ENCODE measurements at regions not wholly inside any gene's neighbourhood (a gene's known extent, or its start where the extent isn't known, plus 50 kb on each side); places are given as distances from the start of the nearest gene placed in this dataset.
"Not testable (repeated sequence)": the region's sequence is repeated elsewhere in the genome, so short reads cannot be mapped to it uniquely, and the experiment has no call there.

- H3K4me1 ChIP-seq (replicated peaks in 1 of 4; ENCODE audit: control insufficient read depth in 3 of 4, insufficient read depth in 4 of 4, low read length in 3 of 4); H2BK20ac ChIP-seq (ENCODE audit: low read length); H2AK5ac ChIP-seq (ENCODE audit: low read depth, low read length); H4K91ac ChIP-seq (replicated peaks; ENCODE audit: insufficient read length, low read length); H2AFZ ChIP-seq (ENCODE audit: low read length); H3K4ac ChIP-seq (replicated peaks; ENCODE audit: insufficient read length, low read depth, low read length); H2BK12ac ChIP-seq (ENCODE audit: low read depth, low read length); DNase-seq (ENCODE audit: low read depth in 1 of 2, low spot score in 2 of 2); H3K79me1 ChIP-seq (ENCODE audit: low read depth, low read length); CTCF ChIA-PET (ENCODE audit: partially characterized antibody); H4K20me1 ChIP-seq (replicated peaks in 1 of 2; ENCODE audit: control insufficient read depth in 1 of 2, insufficient read depth in 2 of 2, low read length in 2 of 2); H3K27me3 ChIP-seq (replicated peaks in 1 of 4; ENCODE audit: control insufficient read depth in 3 of 4, extremely low read depth in 1 of 4, insufficient read depth in 3 of 4, low read length in 3 of 4); H3K4me2 ChIP-seq (ENCODE audit: insufficient read depth in 1 of 2, low read depth in 2 of 2, low read length in 2 of 2); H3K36me3 ChIP-seq (ENCODE audit: control insufficient read depth in 2 of 4, insufficient read depth in 4 of 4, low read length in 3 of 4); H2BK5ac ChIP-seq (ENCODE audit: low read depth, low read length); H3K79me2 ChIP-seq (ENCODE audit: control insufficient read depth in 1 of 2, insufficient read depth in 2 of 2, low read length in 2 of 2); FAIRE-seq; H2BK120ac ChIP-seq (replicated peaks; ENCODE audit: low read depth, low read length); POLR2A ChIA-PET (ENCODE audit: partially characterized antibody); H4K5ac ChIP-seq (ENCODE audit: insufficient read length, low read depth, low read length); H3K56ac ChIP-seq (replicated peaks; ENCODE audit: insufficient read length, low read depth, low read length); H3K27ac ChIP-seq (ENCODE audit: low read depth, low read length); H3K23ac ChIP-seq (ENCODE audit: insufficient read length); H3K18ac ChIP-seq (ENCODE audit: extremely low read depth, low read length); H2BK15ac ChIP-seq (ENCODE audit: low read length); H3K14ac ChIP-seq (ENCODE audit: insufficient read length); H3K9ac ChIP-seq (replicated peaks in 1 of 4; ENCODE audit: extremely low read depth in 1 of 4, low read depth in 3 of 4, low read length in 3 of 4); H3K4me3 ChIP-seq (ENCODE audit: extremely low read depth in 1 of 4, insufficient read depth in 2 of 4, low read depth in 3 of 4, low read length in 4 of 4); H4K8ac ChIP-seq (ENCODE audit: extremely low read depth, insufficient read depth, low read length); H3K23me2 ChIP-seq (ENCODE audit: low read depth, low read length): not testable (repeated sequence)
- WGBS, 2 experiments (ENCODE audit: extremely low coverage in 1 of 2, insufficient coverage in 1 of 2, insufficient read length in 1 of 2, insufficient replicate concordance in 2 of 2, low coverage in 1 of 2, low lambda C conversion rate in 2 of 2, missing lambda C conversion rate in 1 of 2) = 77% methylated on average over 17 of the region's 19 CpGs; no CpG with 5 or more reads in 1 of the 2 experiments
- peaks cover 0 to 12% of the 10 kb centered on the region in 2 experiments; a peak in 1 of 4 replicates for H3K9me3 ChIP-seq (ENCODE audit: insufficient read depth in 2 of 2, low read depth in 1 of 2, low read length in 1 of 2)
Observed at GRCh38 chr19:21614776-21615175, 109.4 kb downstream of the ZNF429 start.

DNA sequence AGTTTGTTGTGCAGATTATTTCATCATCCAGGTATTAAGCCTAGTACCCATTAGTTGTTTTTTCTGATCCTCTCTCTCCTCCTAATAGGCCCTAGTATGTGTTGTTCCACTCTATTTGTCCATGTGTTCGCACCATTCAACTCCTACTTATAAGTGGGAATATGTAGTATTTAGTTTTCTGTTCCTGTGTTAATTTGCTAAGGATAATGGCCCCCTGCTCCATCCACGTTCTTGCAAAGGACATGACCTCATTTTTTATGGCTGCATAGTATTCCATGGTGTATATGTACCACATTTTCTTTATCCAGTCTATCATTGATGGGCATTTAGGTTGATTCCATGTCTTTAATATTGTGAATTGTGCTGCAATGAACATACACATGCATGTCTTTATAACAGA, 107.8 kb downstream of the ZNF429 start:
- H3K79me2 ChIP-seq (ENCODE audit: control insufficient read depth in 1 of 2, insufficient read depth in 2 of 2, low read length in 2 of 2); H2AK5ac ChIP-seq (ENCODE audit: low read depth, low read length); H3K27ac ChIP-seq (ENCODE audit: low read depth, low read length); H3K18ac ChIP-seq (ENCODE audit: extremely low read depth, low read length); H3K79me1 ChIP-seq (ENCODE audit: low read depth, low read length); H3K4me2 ChIP-seq (ENCODE audit: insufficient read depth in 1 of 2, low read depth in 2 of 2, low read length in 2 of 2); H4K8ac ChIP-seq (ENCODE audit: extremely low read depth, insufficient read depth, low read length); H2BK20ac ChIP-seq (ENCODE audit: low read length); H3K56ac ChIP-seq (replicated peaks; ENCODE audit: insufficient read length, low read depth, low read length); H2BK15ac ChIP-seq (ENCODE audit: low read length); H4K20me1 ChIP-seq (replicated peaks in 1 of 2; ENCODE audit: control insufficient read depth in 1 of 2, insufficient read depth in 2 of 2, low read length in 2 of 2); H3K14ac ChIP-seq (ENCODE audit: insufficient read length); H3K27me3 ChIP-seq (replicated peaks in 1 of 4; ENCODE audit: control insufficient read depth in 3 of 4, extremely low read depth in 1 of 4, insufficient read depth in 3 of 4, low read length in 3 of 4); H3K23me2 ChIP-seq (ENCODE audit: low read depth, low read length); FAIRE-seq; H3K9ac ChIP-seq (replicated peaks in 1 of 4; ENCODE audit: extremely low read depth in 1 of 4, low read depth in 3 of 4, low read length in 3 of 4); H4K91ac ChIP-seq (replicated peaks; ENCODE audit: insufficient read length, low read length); H3K36me3 ChIP-seq (ENCODE audit: control insufficient read depth in 2 of 4, insufficient read depth in 4 of 4, low read length in 3 of 4); H2BK120ac ChIP-seq (replicated peaks; ENCODE audit: low read depth, low read length); H3K23ac ChIP-seq (ENCODE audit: insufficient read length); POLR2A ChIA-PET (ENCODE audit: partially characterized antibody); H3K4me3 ChIP-seq (ENCODE audit: extremely low read depth in 1 of 4, insufficient read depth in 2 of 4, low read depth in 3 of 4, low read length in 4 of 4); H3K4ac ChIP-seq (replicated peaks; ENCODE audit: insufficient read length, low read depth, low read length); H4K5ac ChIP-seq (ENCODE audit: insufficient read length, low read depth, low read length); DNase-seq (ENCODE audit: low read depth in 1 of 2, low spot score in 2 of 2); H2BK5ac ChIP-seq (ENCODE audit: low read depth, low read length); H2AFZ ChIP-seq (ENCODE audit: low read length); H2BK12ac ChIP-seq (ENCODE audit: low read depth, low read length); H3K4me1 ChIP-seq (replicated peaks in 1 of 4; ENCODE audit: control insufficient read depth in 3 of 4, insufficient read depth in 4 of 4, low read length in 3 of 4); CTCF ChIA-PET (ENCODE audit: partially characterized antibody): not testable (repeated sequence)
- 41% methylated on average over 2 of the region's 2 CpGs; no CpG with 5 or more reads in 1 of the 2 experiments for WGBS, 2 experiments (ENCODE audit: extremely low coverage in 1 of 2, insufficient coverage in 1 of 2, insufficient read length in 1 of 2, insufficient replicate concordance in 2 of 2, low coverage in 1 of 2, low lambda C conversion rate in 2 of 2, missing lambda C conversion rate in 1 of 2)
- H3K9me3 ChIP-seq (ENCODE audit: insufficient read depth in 2 of 2, low read depth in 1 of 2, low read length in 1 of 2) = peaks cover 0 to 12% of the 10 kb centered on the region in 2 experiments; a peak in 1 of 4 replicates
